SK-N-MC (cell line): ENCODE measurements at regions not wholly inside any gene's neighbourhood (a gene's known extent, or its start where the extent isn't known, plus 50 kb on each side); places are given as distances from the start of the nearest gene placed in this dataset.

Experiments
- EZH2 ChIP-seq: fragments of 200-600 bp; sonication (generic); IDR thresholded peaks from one replicate; pipeline ENCODE4 v1.6.1; 2017; ENCODE audit warnings: antibody characterized with exemption
- FOXP2 ChIP-seq: optimal IDR thresholded peaks from 2 replicates; pipeline ENCODE3; 2011; ENCODE audit warnings: mild to moderate bottlenecking, moderate library complexity; ENCODE audit not compliant: insufficient read depth; ENCODE audit errors: extremely low read length, control extremely low read depth
- POLR2AphosphoS5 ChIP-seq: IDR thresholded peaks from 2 replicates; pipeline ENCODE4 v1.6.1; 2012; ENCODE audit warnings: mild to moderate bottlenecking, low read depth, low read length, borderline replicate concordance

- TF ChIP-seq POLR2AphosphoS5 (no peak), EZH2 (no peak), FOXP2 (no peak)
These were observed 73.1 kb upstream of the GJB5 start for GRCh38 chr1:34681480-34682451.
